Uterus (tissue), 3 donors: ENCODE measurements at regions not wholly inside any gene's neighbourhood (a gene's known extent, or its start where the extent isn't known, plus 50 kb on each side); places are given as distances from the start of the nearest gene placed in this dataset.

Experiments used
- DNase-seq, 2 donors: peaks; one replicate each; pipeline ENCODE4 v3.0.0-alpha.2; 2019 to 2020
- H3K27ac ChIP-seq, 2 donors: fragments of 200-600 bp; sonication (generic); 1 replicate in 1 of 2; 2 replicates in 1 of 2; pipeline ENCODE4 v1.5.1; 2016 to 2018
- H3K27me3 ChIP-seq, 2 donors: fragments of 200-600 bp; sonication (generic); one replicate each; pipeline ENCODE4 v1.5.1; 2018 to 2019; ENCODE audit warnings: control low read depth in 1 of 2
- H3K36me3 ChIP-seq, 2 donors: fragments of 200-600 bp; sonication (generic); one replicate each; pipeline ENCODE4 v1.5.1; 2019; ENCODE audit warnings: control low read depth in 1 of 2
- H3K4me1 ChIP-seq, 2 donors: fragments of 200-600 bp; sonication (generic); one replicate each; pipeline ENCODE4 v1.5.1; 2018 to 2019; ENCODE audit warnings: control low read depth in 1 of 2
- H3K4me3 ChIP-seq, 2 donors: fragments of 200-600 bp; sonication (generic); 1 replicate in 1 of 2; 2 replicates in 1 of 2; pipeline ENCODE4 v1.5.1; 2018 to 2019; ENCODE audit warnings: mild to moderate bottlenecking in 1 of 2
- H3K9me3 ChIP-seq, 2 donors: fragments of 200-600 bp; sonication (generic); one replicate each; pipeline ENCODE4 v1.5.1; 2019; ENCODE audit warnings: control low read depth in 1 of 2
- CTCF ChIP-seq, 4 experiments: fragments of 200-600 bp in 2 of 4; fragments of 450-650 bp in 2 of 4; sonication (generic) in 2 of 4; IDR thresholded peaks; one replicate each; pipeline ENCODE4 v1.5.1; 2016 to 2019; ENCODE audit warnings: antibody characterized with exemption in 4 of 4, mild to moderate bottlenecking in 2 of 4, moderate library complexity in 1 of 4
- POLR2A ChIP-seq, 2 donors: fragments of 450-650 bp; IDR thresholded peaks; one replicate each; pipeline ENCODE4 v1.6.1; 2016; ENCODE audit warnings: antibody characterized with exemption in 2 of 2, mild to moderate bottlenecking in 1 of 2, moderate library complexity in 1 of 2
- intact Hi-C: fragments of 100-400 bp; cut with DNase I; formaldehyde crosslinking; loops from one replicate; pipeline ENCODE4 v1.15.1; 2023; ENCODE audit warnings: low total_unique reads
- donor health status: DM: yes; HTN: yes; CAD: no.

- Histone ChIP-seq H3K9me3 (no peaks in the 10 kb centered on the region), H3K4me3 (no peak overlapping the region), H3K36me3 (no peaks in the 10 kb centered on the region), H3K27ac (no peak overlapping the region), H3K27me3 (no peaks in the 10 kb centered on the region), H3K4me1 (no peaks in the 10 kb centered on the region)
- intact Hi-C loops = no loop called here
- TF ChIP-seq CTCF (IDR thresholded peaks at IDR 0.05) = no peak
- no peak for TF ChIP-seq POLR2A (IDR thresholded peaks at IDR 0.05)
- DNase-seq = no peak
These were observed 473.4 kb downstream of the TBL1XR1 start for GRCh38 chr3:176723758-176724393.

- H3K27me3 ChIP-seq = no peaks in the 10 kb centered on the region
- H3K4me3 ChIP-seq = no peak overlapping the region
- intact Hi-C loops = no loop called here
- no peak for DNase-seq
- no peaks in the 10 kb centered on the region for H3K4me1 ChIP-seq
- TF ChIP-seq POLR2A (IDR thresholded peaks at IDR 0.05) (no peak), CTCF (IDR thresholded peaks at IDR 0.05) (no peak)
- H3K9me3 ChIP-seq = no peaks in the 10 kb centered on the region
- H3K36me3 ChIP-seq = no peaks in the 10 kb centered on the region
- H3K27ac ChIP-seq = no peak overlapping the region
These were observed 483.2 kb downstream of the TBL1XR1 start for GRCh38 chr3:176714034-176714433.

- Histone ChIP-seq H3K36me3 (no peaks in the 10 kb centered on the region), H3K4me1 (no peaks in the 10 kb centered on the region), H3K27ac (no peak overlapping the region), H3K9me3 (no peaks in the 10 kb centered on the region), H3K27me3 (no peaks in the 10 kb centered on the region), H3K4me3 (no peak overlapping the region)
- no peak for DNase-seq
- no peak for TF ChIP-seq CTCF (IDR thresholded peaks at IDR 0.05)
- no peak for TF ChIP-seq POLR2A (IDR thresholded peaks at IDR 0.05)
- intact Hi-C loops = no loop called here
These were observed 485.1 kb downstream of the TBL1XR1 start for GRCh38 chr3:176712191-176712590.

- H3K27me3 ChIP-seq = no peaks in the 10 kb centered on the region
- no peaks in the 10 kb centered on the region for H3K9me3 ChIP-seq
- DNase-seq = no peak
- no peak overlapping the region for H3K27ac ChIP-seq
- H3K4me1 ChIP-seq = no peaks in the 10 kb centered on the region
- no peak overlapping the region for H3K4me3 ChIP-seq
- no peaks in the 10 kb centered on the region for H3K36me3 ChIP-seq
- TF ChIP-seq POLR2A (IDR thresholded peaks at IDR 0.05) (no peak), CTCF (IDR thresholded peaks at IDR 0.05) (no peak)
- intact Hi-C loops = no loop called here
These were observed 498.0 kb downstream of the TBL1XR1 start for GRCh38 chr3:176699288-176699687.

GRCh38 chr3:176697284-176697889 is 499.9 kb downstream of the TBL1XR1 start:
- no peak overlapping the region for H3K4me3 ChIP-seq
- H3K9me3 ChIP-seq = no peaks in the 10 kb centered on the region
- no peaks in the 10 kb centered on the region for H3K4me1 ChIP-seq
- DNase-seq = no peak
- no peak overlapping the region for H3K27ac ChIP-seq
- no peaks in the 10 kb centered on the region for H3K36me3 ChIP-seq
- intact Hi-C loops = no loop called here
- H3K27me3 ChIP-seq = no peaks in the 10 kb centered on the region
- TF ChIP-seq POLR2A (IDR thresholded peaks at IDR 0.05) = no peak
- no peak for TF ChIP-seq CTCF (IDR thresholded peaks at IDR 0.05)
